Stimulated activated memory B cell treated with anti-CD40 and anti-IgM and Interleukin-4, amounts not matched to agents 10 μg/mL and 1 μg/mL and 100 μg/mL, for 72 hours (primary cell): ENCODE measurements at regions not wholly inside any gene's neighbourhood (a gene's known extent, or its start where the extent isn't known, plus 50 kb on each side); places are given as distances from the start of the nearest gene placed in this dataset.

Experiments used
- ATAC-seq: fragments of 150-1000 bp; cut with Tn5 transposase; 2 replicates; pipeline ENCODE4 v1.10.0; 2021
- H3K27ac Mint-ChIP-seq: one replicate; pipeline ENCODE4 v1.8.0; 2022; ENCODE audit warnings: mild to moderate bottlenecking, mixed read lengths
- H3K27me3 Mint-ChIP-seq: one replicate; pipeline ENCODE4 v1.8.0; 2022; ENCODE audit warnings: mixed read lengths
- H3K36me3 Mint-ChIP-seq: one replicate; pipeline ENCODE4 v1.8.0; 2022; ENCODE audit warnings: mixed read lengths
- H3K4me1 Mint-ChIP-seq: one replicate; pipeline ENCODE4 v1.8.0; 2022; ENCODE audit warnings: mixed read lengths
- H3K4me3 Mint-ChIP-seq: one replicate; pipeline ENCODE4 v1.8.0; 2022; ENCODE audit warnings: mild to moderate bottlenecking, moderate library complexity, mixed read lengths
- H3K9me3 Mint-ChIP-seq: one replicate; pipeline ENCODE4 v1.8.0; 2022; ENCODE audit warnings: mixed read lengths

GRCh38 chr9:109549386-109549785, 51.3 kb upstream of the PTPN3 start:
- Mint-ChIP-seq H3K27me3 (peaks cover 26% of the 10 kb centered on the region), H3K36me3 (no peaks in the 10 kb centered on the region), H3K4me1 (no peaks in the 10 kb centered on the region), H3K4me3 (no peak overlapping the region), H3K27ac (no peak overlapping the region), H3K9me3 (peaks cover 5% of the 10 kb centered on the region)
- ATAC-seq, result no peak

GRCh38 chr9:109551651-109552050, 53.5 kb upstream of the PTPN3 start:
- H3K36me3 Mint-ChIP-seq, result no peaks in the 10 kb centered on the region
- H3K4me1 Mint-ChIP-seq, result no peaks in the 10 kb centered on the region
- peaks cover 5% of the 10 kb centered on the region for H3K9me3 Mint-ChIP-seq
- no peak for ATAC-seq
- no peak overlapping the region for H3K27ac Mint-ChIP-seq
- H3K27me3 Mint-ChIP-seq, result peaks cover 29% of the 10 kb centered on the region
- no peak overlapping the region for H3K4me3 Mint-ChIP-seq

GRCh38 chr9:109555215-109555614, 57.1 kb upstream of the PTPN3 start:
- H3K27me3 Mint-ChIP-seq, result peaks cover 31% of the 10 kb centered on the region
- ATAC-seq, result no peak
- H3K27ac Mint-ChIP-seq, result no peak overlapping the region
- H3K4me1 Mint-ChIP-seq, result no peaks in the 10 kb centered on the region
- H3K36me3 Mint-ChIP-seq, result no peaks in the 10 kb centered on the region
- H3K4me3 Mint-ChIP-seq, result no peak overlapping the region
- H3K9me3 Mint-ChIP-seq, result no peaks in the 10 kb centered on the region

GRCh38 chr9:109556061-109556460, 58.0 kb upstream of the PTPN3 start:
- no peak overlapping the region for H3K4me3 Mint-ChIP-seq
- no peaks in the 10 kb centered on the region for H3K36me3 Mint-ChIP-seq
- H3K27me3 Mint-ChIP-seq, result peaks cover 34% of the 10 kb centered on the region
- no peaks in the 10 kb centered on the region for H3K4me1 Mint-ChIP-seq
- no peak overlapping the region for H3K27ac Mint-ChIP-seq
- ATAC-seq, result no peak
- H3K9me3 Mint-ChIP-seq, result no peaks in the 10 kb centered on the region

GRCh38 chr9:109556786-109557185, 58.7 kb upstream of the PTPN3 start:
- Mint-ChIP-seq H3K27me3 (peaks cover 26% of the 10 kb centered on the region), H3K36me3 (no peaks in the 10 kb centered on the region), H3K4me1 (no peaks in the 10 kb centered on the region), H3K4me3 (no peak overlapping the region), H3K9me3 (no peaks in the 10 kb centered on the region), H3K27ac (no peak overlapping the region)
- no peak for ATAC-seq

GRCh38 chr9:109557481-109557880, 59.4 kb upstream of the PTPN3 start:
- H3K27me3 Mint-ChIP-seq, result peaks cover 21% of the 10 kb centered on the region
- no peaks in the 10 kb centered on the region for H3K4me1 Mint-ChIP-seq
- H3K4me3 Mint-ChIP-seq, result no peak overlapping the region
- no peak for ATAC-seq
- no peak overlapping the region for H3K27ac Mint-ChIP-seq
- no peaks in the 10 kb centered on the region for H3K9me3 Mint-ChIP-seq
- no peaks in the 10 kb centered on the region for H3K36me3 Mint-ChIP-seq

GRCh38 chr9:109558718-109559151, 60.6 kb upstream of the PTPN3 start:
- Mint-ChIP-seq H3K9me3 (no peaks in the 10 kb centered on the region), H3K36me3 (no peaks in the 10 kb centered on the region), H3K4me1 (no peaks in the 10 kb centered on the region)

GRCh38 chr9:109560470-109561132, 62.5 kb upstream of the PTPN3 start:
- H3K4me3 Mint-ChIP-seq, result no peak overlapping the region
- H3K27me3 Mint-ChIP-seq, result peaks cover 36% of the 10 kb centered on the region
- H3K4me1 Mint-ChIP-seq, result no peaks in the 10 kb centered on the region
- H3K36me3 Mint-ChIP-seq, result no peaks in the 10 kb centered on the region
- no peak overlapping the region for H3K27ac Mint-ChIP-seq
- no peak for ATAC-seq
- H3K9me3 Mint-ChIP-seq, result no peaks in the 10 kb centered on the region

More at GRCh38 chr9:109558718-109559151, 60.6 kb upstream of the PTPN3 start:
- no peak overlapping the region for H3K27ac Mint-ChIP-seq
- no peak overlapping the region for H3K4me3 Mint-ChIP-seq
- ATAC-seq, result no peak
- peaks cover 21% of the 10 kb centered on the region for H3K27me3 Mint-ChIP-seq

- peaks cover 40% of the 10 kb centered on the region for H3K27me3 Mint-ChIP-seq
- no peaks in the 10 kb centered on the region for H3K4me1 Mint-ChIP-seq
- no peak for ATAC-seq
- H3K36me3 Mint-ChIP-seq, result no peaks in the 10 kb centered on the region
- no peak overlapping the region for H3K27ac Mint-ChIP-seq
- H3K4me3 Mint-ChIP-seq, result no peak overlapping the region
- no peaks in the 10 kb centered on the region for H3K9me3 Mint-ChIP-seq
Observed at GRCh38 chr9:109561137-109561536, 63.0 kb upstream of the PTPN3 start.

- H3K27ac Mint-ChIP-seq, result no peak overlapping the region
- no peak overlapping the region for H3K4me3 Mint-ChIP-seq
- H3K27me3 Mint-ChIP-seq, result peaks cover 43% of the 10 kb centered on the region
- no peaks in the 10 kb centered on the region for H3K4me1 Mint-ChIP-seq
- H3K36me3 Mint-ChIP-seq, result no peaks in the 10 kb centered on the region
- no peak for ATAC-seq
- no peaks in the 10 kb centered on the region for H3K9me3 Mint-ChIP-seq
Observed at GRCh38 chr9:109568089-109568488, 70.0 kb upstream of the PTPN3 start.

GRCh38 chr9:109568568-109569210, 70.6 kb upstream of the PTPN3 start:
- no peak overlapping the region for H3K4me3 Mint-ChIP-seq
- H3K27ac Mint-ChIP-seq, result no peak overlapping the region
- no peaks in the 10 kb centered on the region for H3K4me1 Mint-ChIP-seq
- no peaks in the 10 kb centered on the region for H3K36me3 Mint-ChIP-seq
- H3K27me3 Mint-ChIP-seq, result peaks cover 43% of the 10 kb centered on the region
- H3K9me3 Mint-ChIP-seq, result no peaks in the 10 kb centered on the region
- no peak for ATAC-seq

GRCh38 chr9:109574061-109574882, 76.2 kb upstream of the PTPN3 start:
- Mint-ChIP-seq H3K36me3 (no peaks in the 10 kb centered on the region), H3K4me1 (no peaks in the 10 kb centered on the region), H3K27me3 (peaks cover 15% of the 10 kb centered on the region), H3K4me3 (no peak overlapping the region), H3K27ac (no peak overlapping the region), H3K9me3 (no peaks in the 10 kb centered on the region)
- ATAC-seq, result peak; percentile 62

- no peaks in the 10 kb centered on the region for H3K36me3 Mint-ChIP-seq
- H3K27ac Mint-ChIP-seq, result no peak overlapping the region
- H3K27me3 Mint-ChIP-seq, result no peaks in the 10 kb centered on the region
- no peak for ATAC-seq
- no peaks in the 10 kb centered on the region for H3K4me1 Mint-ChIP-seq
- H3K9me3 Mint-ChIP-seq, result no peaks in the 10 kb centered on the region
- no peak overlapping the region for H3K4me3 Mint-ChIP-seq
Observed at GRCh38 chr9:109576762-109577161, 78.7 kb upstream of the PTPN3 start.

GRCh38 chr9:109579191-109579948, 81.3 kb upstream of the PTPN3 start:
- Mint-ChIP-seq H3K9me3 (no peaks in the 10 kb centered on the region), H3K4me1 (no peaks in the 10 kb centered on the region), H3K4me3 (no peak overlapping the region), H3K27ac (no peak overlapping the region), H3K36me3 (no peaks in the 10 kb centered on the region), H3K27me3 (peaks cover 4% of the 10 kb centered on the region)
- ATAC-seq, result peak; percentile 12

- Mint-ChIP-seq H3K4me3 (no peak overlapping the region), H3K27ac (no peak overlapping the region), H3K4me1 (no peaks in the 10 kb centered on the region), H3K36me3 (no peaks in the 10 kb centered on the region), H3K27me3 (peaks cover 23% of the 10 kb centered on the region), H3K9me3 (no peaks in the 10 kb centered on the region)
- no peak for ATAC-seq
Observed at GRCh38 chr9:109582386-109582785, 84.3 kb upstream of the PTPN3 start.
